ENCODE measurements at regions not wholly inside any gene's neighbourhood (a gene's known extent, or its start where the extent isn't known, plus 50 kb on each side); places are given as distances from the start of the nearest gene placed in this dataset.

DNA sequence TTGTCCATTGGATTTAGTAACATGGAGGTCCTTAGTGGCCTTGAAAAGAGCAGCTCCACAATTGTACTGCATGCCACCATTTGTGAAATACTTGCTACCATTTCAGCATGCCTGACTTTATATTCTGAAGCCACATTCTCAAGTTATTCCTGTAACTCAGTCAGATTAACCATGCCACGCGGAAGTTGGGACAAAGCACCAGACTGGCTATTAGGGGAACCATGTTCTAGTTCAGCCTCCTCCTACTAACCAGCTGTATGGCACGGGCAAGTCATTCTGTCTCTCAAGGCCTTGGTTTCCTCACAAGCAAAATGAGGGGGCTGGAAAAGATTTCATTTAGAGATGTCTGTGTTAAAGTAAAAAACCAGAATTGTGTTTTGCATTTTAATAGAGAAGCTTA, 418.0 kb downstream of the PLK2 start:
- no peaks in the 10 kb centered on the region for H3K4me1 ChIP-seq (ENCODE audit: control insufficient read depth in 5 of 5, insufficient read depth in 5 of 5, low read length in 5 of 5)
- H3K9ac ChIP-seq (ENCODE audit: low read length in 5 of 5) = no peak overlapping the region
- H3K27ac ChIP-seq (ENCODE audit: low read depth, low read length) = no peak overlapping the region
- no peak overlapping the region for H3K4me3 ChIP-seq (ENCODE audit: low read depth in 1 of 5, low read length in 5 of 5)
- H3K36me3 ChIP-seq (ENCODE audit: control insufficient read depth in 5 of 5, insufficient read depth in 5 of 5, low read length in 5 of 5) = no peaks in the 10 kb centered on the region
- H3K9me3 ChIP-seq (ENCODE audit: control insufficient read depth in 5 of 5, low read length in 5 of 5) = no peaks in the 10 kb centered on the region
- H3K27me3 ChIP-seq (ENCODE audit: control insufficient read depth in 5 of 5, insufficient read depth in 4 of 5, low read length in 5 of 5) = no peaks in the 10 kb centered on the region

DNA sequence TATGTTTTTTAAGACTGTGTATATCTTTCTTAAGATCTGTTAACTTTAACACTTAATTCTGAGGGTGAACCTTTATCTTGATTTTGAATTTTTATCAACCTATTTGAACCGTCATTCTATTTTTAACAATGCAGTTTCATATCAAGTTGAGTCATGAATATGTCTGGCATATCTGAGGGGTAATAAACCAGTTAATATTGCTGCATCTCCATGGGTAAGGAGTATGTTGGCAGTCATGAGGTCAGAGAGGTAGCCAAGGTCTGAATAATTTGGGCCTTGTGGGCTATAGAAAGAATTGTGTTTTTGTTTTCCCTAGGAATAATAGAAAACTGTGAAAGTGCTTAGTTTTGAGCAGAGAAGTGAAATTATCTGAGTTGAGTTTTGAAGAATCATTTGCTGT, 419.0 kb downstream of the PLK2 start:
- Histone ChIP-seq H3K36me3 (ENCODE audit: control insufficient read depth in 5 of 5, insufficient read depth in 5 of 5, low read length in 5 of 5) (no peaks in the 10 kb centered on the region), H3K4me3 (ENCODE audit: low read depth in 1 of 5, low read length in 5 of 5) (no peak overlapping the region), H3K4me1 (ENCODE audit: control insufficient read depth in 5 of 5, insufficient read depth in 5 of 5, low read length in 5 of 5) (no peaks in the 10 kb centered on the region), H3K9me3 (ENCODE audit: control insufficient read depth in 5 of 5, low read length in 5 of 5) (no peaks in the 10 kb centered on the region), H3K27me3 (ENCODE audit: control insufficient read depth in 5 of 5, insufficient read depth in 4 of 5, low read length in 5 of 5) (no peaks in the 10 kb centered on the region), H3K27ac (ENCODE audit: low read depth, low read length) (no peak overlapping the region), H3K9ac (ENCODE audit: low read length in 5 of 5) (no peak overlapping the region)

DNA sequence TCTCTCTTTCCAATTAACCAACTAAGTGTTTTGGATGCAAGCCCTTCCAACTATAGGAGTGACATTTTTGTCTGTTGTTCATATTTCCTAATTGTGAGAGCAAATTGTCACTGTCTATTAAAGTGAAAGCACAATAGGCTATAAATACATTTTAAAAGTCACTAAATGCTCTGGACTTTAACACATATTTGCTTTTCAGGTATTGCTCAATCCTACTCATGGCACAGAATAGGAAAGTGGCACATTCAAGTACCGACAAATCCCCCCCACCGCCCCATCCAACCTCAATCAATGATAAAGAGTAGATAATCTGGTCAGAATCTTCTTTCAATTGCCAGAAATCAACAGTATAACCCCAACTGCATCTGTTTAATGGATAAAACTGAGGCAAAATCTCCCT, 419.8 kb downstream of the PLK2 start:
- H3K9ac ChIP-seq (ENCODE audit: low read length in 5 of 5) = no peak overlapping the region
- H3K36me3 ChIP-seq (ENCODE audit: control insufficient read depth in 5 of 5, insufficient read depth in 5 of 5, low read length in 5 of 5) = no peaks in the 10 kb centered on the region
- H3K27ac ChIP-seq (ENCODE audit: low read depth, low read length) = no peak overlapping the region
- H3K4me3 ChIP-seq (ENCODE audit: low read depth in 1 of 5, low read length in 5 of 5) = no peak overlapping the region
- no peaks in the 10 kb centered on the region for H3K27me3 ChIP-seq (ENCODE audit: control insufficient read depth in 5 of 5, insufficient read depth in 4 of 5, low read length in 5 of 5)
- H3K4me1 ChIP-seq (ENCODE audit: control insufficient read depth in 5 of 5, insufficient read depth in 5 of 5, low read length in 5 of 5) = no peaks in the 10 kb centered on the region
- no peaks in the 10 kb centered on the region for H3K9me3 ChIP-seq (ENCODE audit: control insufficient read depth in 5 of 5, low read length in 5 of 5)

DNA sequence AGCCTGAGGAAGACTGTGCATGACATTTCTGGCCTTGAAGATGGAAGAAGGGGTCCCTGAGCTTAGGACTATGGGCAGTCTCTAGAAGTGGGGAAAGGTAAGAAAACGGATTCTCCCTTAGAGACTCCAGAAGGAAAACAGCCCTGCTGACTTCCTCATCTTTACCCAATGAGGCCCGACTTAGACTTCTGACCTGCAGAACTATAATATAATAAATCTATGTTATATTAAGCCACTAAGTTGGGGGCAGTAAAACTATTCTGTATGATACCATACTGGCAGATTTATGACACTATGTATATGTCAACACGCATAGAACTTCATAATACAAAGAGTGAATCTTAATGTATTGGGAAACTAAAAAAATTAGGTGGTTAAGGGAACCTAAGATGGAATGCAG, 422.0 kb downstream of the PLK2 start:
- H3K27ac ChIP-seq (ENCODE audit: low read depth, low read length) = no peak overlapping the region
- no peaks in the 10 kb centered on the region for H3K4me1 ChIP-seq (ENCODE audit: control insufficient read depth in 5 of 5, insufficient read depth in 5 of 5, low read length in 5 of 5)
- H3K9me3 ChIP-seq (ENCODE audit: control insufficient read depth in 5 of 5, low read length in 5 of 5) = no peaks in the 10 kb centered on the region
- H3K4me3 ChIP-seq (ENCODE audit: low read depth in 1 of 5, low read length in 5 of 5) = no peak overlapping the region
- no peaks in the 10 kb centered on the region for H3K27me3 ChIP-seq (ENCODE audit: control insufficient read depth in 5 of 5, insufficient read depth in 4 of 5, low read length in 5 of 5)
- no peak overlapping the region for H3K9ac ChIP-seq (ENCODE audit: low read length in 5 of 5)
- H3K36me3 ChIP-seq (ENCODE audit: control insufficient read depth in 5 of 5, insufficient read depth in 5 of 5, low read length in 5 of 5) = no peaks in the 10 kb centered on the region

DNA sequence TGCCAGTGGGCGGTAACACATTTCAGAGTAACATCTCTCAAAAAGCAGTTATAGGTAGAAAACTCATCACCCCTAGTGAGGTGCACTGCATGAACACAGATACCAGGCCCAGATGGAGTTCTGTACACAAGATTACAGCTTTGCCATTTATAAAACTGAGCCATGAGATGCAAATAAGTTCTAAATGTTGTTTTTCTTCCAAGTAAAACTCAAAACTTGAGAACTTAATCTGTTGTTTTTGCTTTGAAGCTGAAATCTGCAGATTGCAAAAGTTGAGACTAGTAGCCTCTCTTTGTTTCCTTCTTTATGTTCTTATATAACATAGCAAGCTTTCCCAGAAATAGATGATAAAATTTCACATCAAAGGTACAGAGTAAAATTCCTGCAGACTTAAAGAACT, 434.1 kb downstream of the PLK2 start:
- no peaks in the 10 kb centered on the region for H3K27me3 ChIP-seq (ENCODE audit: control insufficient read depth in 5 of 5, insufficient read depth in 4 of 5, low read length in 5 of 5)
- H3K27ac ChIP-seq (ENCODE audit: low read depth, low read length) = no peak overlapping the region
- H3K4me3 ChIP-seq (ENCODE audit: low read depth in 1 of 5, low read length in 5 of 5) = no peak overlapping the region
- no peaks in the 10 kb centered on the region for H3K9me3 ChIP-seq (ENCODE audit: control insufficient read depth in 5 of 5, low read length in 5 of 5)
- H3K4me1 ChIP-seq (ENCODE audit: control insufficient read depth in 5 of 5, insufficient read depth in 5 of 5, low read length in 5 of 5) = peaks cover 0 to 3% (median 0%) of the 10 kb centered on the region in 5 donors
- H3K36me3 ChIP-seq (ENCODE audit: control insufficient read depth in 5 of 5, insufficient read depth in 5 of 5, low read length in 5 of 5) = no peaks in the 10 kb centered on the region
- no peak overlapping the region for H3K9ac ChIP-seq (ENCODE audit: low read length in 5 of 5)

DNA sequence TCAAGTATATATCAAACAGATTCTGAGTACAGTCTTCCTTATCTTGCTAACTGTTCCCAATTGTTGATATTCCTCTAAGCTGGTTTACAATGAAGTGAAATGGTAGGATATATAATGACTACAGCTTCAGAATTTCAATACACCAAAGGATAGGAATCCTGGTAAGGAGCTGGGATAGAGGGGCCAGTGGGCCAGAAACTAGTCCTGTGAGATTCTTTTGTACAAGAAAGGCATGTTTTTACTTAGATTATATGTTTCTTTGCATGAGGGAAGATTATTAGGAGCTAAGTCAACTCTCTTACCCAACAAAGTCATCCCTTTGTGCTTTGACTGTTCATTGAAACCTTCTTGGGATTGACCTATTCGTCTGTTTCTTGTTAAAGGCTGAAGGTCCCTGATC, 435.7 kb downstream of the PLK2 start:
- Histone ChIP-seq H3K4me3 (ENCODE audit: low read depth in 1 of 5, low read length in 5 of 5) (no peak overlapping the region), H3K9me3 (ENCODE audit: control insufficient read depth in 5 of 5, low read length in 5 of 5) (no peaks in the 10 kb centered on the region), H3K36me3 (ENCODE audit: control insufficient read depth in 5 of 5, insufficient read depth in 5 of 5, low read length in 5 of 5) (no peaks in the 10 kb centered on the region), H3K27ac (ENCODE audit: low read depth, low read length) (no peak overlapping the region), H3K27me3 (ENCODE audit: control insufficient read depth in 5 of 5, insufficient read depth in 4 of 5, low read length in 5 of 5) (no peaks in the 10 kb centered on the region), H3K4me1 (ENCODE audit: control insufficient read depth in 5 of 5, insufficient read depth in 5 of 5, low read length in 5 of 5) (peaks cover 0 to 12% (median 5%) of the 10 kb centered on the region in 5 donors), H3K9ac (ENCODE audit: low read length in 5 of 5) (no peak overlapping the region)

DNA sequence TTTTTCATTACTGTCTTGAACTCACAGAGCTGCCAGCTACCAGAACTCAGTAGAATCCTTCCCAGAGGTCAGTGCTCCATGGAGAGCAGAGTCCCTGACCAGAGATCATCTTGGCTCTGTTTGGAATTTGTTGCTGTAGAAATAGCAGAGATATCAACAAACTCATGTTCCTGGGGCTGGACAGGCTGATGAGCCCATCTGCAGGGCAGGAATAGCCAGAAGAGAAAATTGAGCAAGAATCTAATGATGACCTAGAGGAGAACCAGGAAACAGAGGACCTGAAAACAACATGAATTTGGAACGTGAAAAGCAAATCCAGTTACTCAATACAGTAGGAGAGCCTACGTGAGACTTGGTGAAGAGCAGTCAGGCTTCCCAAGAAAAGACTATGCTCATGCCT, 437.8 kb downstream of the PLK2 start:
- no peak overlapping the region for H3K27ac ChIP-seq (ENCODE audit: low read depth, low read length)
- no peak overlapping the region for H3K9ac ChIP-seq (ENCODE audit: low read length in 5 of 5)
- no peaks in the 10 kb centered on the region for H3K9me3 ChIP-seq (ENCODE audit: control insufficient read depth in 5 of 5, low read length in 5 of 5)
- no peaks in the 10 kb centered on the region for H3K36me3 ChIP-seq (ENCODE audit: control insufficient read depth in 5 of 5, insufficient read depth in 5 of 5, low read length in 5 of 5)
- no peak overlapping the region for H3K4me3 ChIP-seq (ENCODE audit: low read depth in 1 of 5, low read length in 5 of 5)
- no peaks in the 10 kb centered on the region for H3K27me3 ChIP-seq (ENCODE audit: control insufficient read depth in 5 of 5, insufficient read depth in 4 of 5, low read length in 5 of 5)
- peaks cover 0 to 12% (median 5%) of the 10 kb centered on the region in 5 donors for H3K4me1 ChIP-seq (ENCODE audit: control insufficient read depth in 5 of 5, insufficient read depth in 5 of 5, low read length in 5 of 5)

DNA sequence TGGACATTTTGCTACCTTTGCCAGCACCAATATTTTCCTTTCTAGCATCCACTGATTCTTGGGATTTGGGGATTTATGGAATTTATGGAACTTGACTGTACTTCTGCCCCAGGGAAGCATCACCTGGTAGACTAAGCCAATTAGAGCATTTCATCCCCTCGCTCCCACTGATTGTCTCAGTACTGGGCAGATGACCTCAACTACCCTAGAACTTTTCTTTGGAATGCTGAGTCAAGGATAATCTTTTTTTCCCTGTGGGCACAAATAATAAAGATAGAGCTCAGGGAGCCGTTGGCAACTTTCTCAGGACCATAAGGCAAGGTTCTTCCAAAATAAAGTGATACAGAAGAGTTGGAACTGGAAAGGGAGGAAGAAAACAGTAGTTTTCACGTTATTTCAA, 438.4 kb downstream of the PLK2 start:
- no peak overlapping the region for H3K27ac ChIP-seq (ENCODE audit: low read depth, low read length)

DNA sequence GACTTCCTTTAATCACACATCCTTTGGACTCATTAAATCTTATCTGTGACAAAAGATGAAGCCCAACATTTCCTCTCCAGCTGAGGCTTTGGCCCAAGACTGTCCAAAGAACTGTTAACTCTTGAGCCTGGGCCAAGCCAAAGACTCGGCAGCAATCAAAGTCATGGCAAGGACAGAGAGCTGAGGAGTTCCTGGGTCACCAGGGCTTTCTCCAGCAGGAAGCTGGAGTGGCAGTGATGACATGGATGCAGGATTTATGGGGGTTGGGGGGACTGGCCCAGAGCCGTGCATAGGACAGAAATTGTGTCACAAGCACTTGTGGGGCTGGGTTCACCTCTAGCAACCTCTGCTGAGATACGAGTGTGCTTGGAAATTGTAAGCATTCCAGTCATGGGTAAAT, 440.3 kb downstream of the PLK2 start:
- H3K27ac ChIP-seq (ENCODE audit: low read depth, low read length) = no peak overlapping the region

More for the DNA sequence above, 438.4 kb downstream of the PLK2 start:
- Histone ChIP-seq H3K4me1 (ENCODE audit: control insufficient read depth in 5 of 5, insufficient read depth in 5 of 5, low read length in 5 of 5) (peaks cover 0 to 12% (median 5%) of the 10 kb centered on the region in 5 donors), H3K9ac (ENCODE audit: low read length in 5 of 5) (no peak overlapping the region), H3K9me3 (ENCODE audit: control insufficient read depth in 5 of 5, low read length in 5 of 5) (no peaks in the 10 kb centered on the region), H3K36me3 (ENCODE audit: control insufficient read depth in 5 of 5, insufficient read depth in 5 of 5, low read length in 5 of 5) (no peaks in the 10 kb centered on the region), H3K4me3 (ENCODE audit: low read depth in 1 of 5, low read length in 5 of 5) (no peak overlapping the region), H3K27me3 (ENCODE audit: control insufficient read depth in 5 of 5, insufficient read depth in 4 of 5, low read length in 5 of 5) (no peaks in the 10 kb centered on the region)

DNA sequence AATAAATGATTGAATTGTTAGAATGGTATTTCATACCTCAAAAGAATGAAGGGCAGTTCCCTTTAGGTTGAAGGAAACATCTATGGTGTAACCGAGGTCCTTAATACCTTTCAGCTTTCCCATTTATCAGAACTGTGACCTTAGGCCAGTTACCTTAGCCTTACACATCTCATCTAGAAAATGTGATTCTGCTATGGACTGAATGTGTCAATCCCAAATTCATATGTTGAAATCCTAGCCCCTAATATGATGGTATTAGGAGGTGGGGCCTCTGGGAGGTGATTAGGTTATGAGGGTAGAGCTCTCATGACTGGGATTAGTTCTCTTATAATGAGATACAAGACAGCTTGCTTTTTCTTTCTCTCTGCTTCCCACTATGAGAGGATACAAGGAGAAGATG, 441.9 kb downstream of the PLK2 start:
- Histone ChIP-seq H3K9ac (ENCODE audit: low read length in 5 of 5) (no peak overlapping the region), H3K4me1 (ENCODE audit: control insufficient read depth in 5 of 5, insufficient read depth in 5 of 5, low read length in 5 of 5) (peaks cover 0 to 12% (median 5%) of the 10 kb centered on the region in 5 donors), H3K4me3 (ENCODE audit: low read depth in 1 of 5, low read length in 5 of 5) (no peak overlapping the region), H3K27me3 (ENCODE audit: control insufficient read depth in 5 of 5, insufficient read depth in 4 of 5, low read length in 5 of 5) (no peaks in the 10 kb centered on the region), H3K9me3 (ENCODE audit: control insufficient read depth in 5 of 5, low read length in 5 of 5) (no peaks in the 10 kb centered on the region), H3K36me3 (ENCODE audit: control insufficient read depth in 5 of 5, insufficient read depth in 5 of 5, low read length in 5 of 5) (no peaks in the 10 kb centered on the region), H3K27ac (ENCODE audit: low read depth, low read length) (no peak overlapping the region)

More for the DNA sequence above, 440.3 kb downstream of the PLK2 start:
- Histone ChIP-seq H3K9me3 (ENCODE audit: control insufficient read depth in 5 of 5, low read length in 5 of 5) (no peaks in the 10 kb centered on the region), H3K4me1 (ENCODE audit: control insufficient read depth in 5 of 5, insufficient read depth in 5 of 5, low read length in 5 of 5) (peaks cover 0 to 12% (median 5%) of the 10 kb centered on the region in 5 donors), H3K27me3 (ENCODE audit: control insufficient read depth in 5 of 5, insufficient read depth in 4 of 5, low read length in 5 of 5) (no peaks in the 10 kb centered on the region), H3K9ac (ENCODE audit: low read length in 5 of 5) (no peak overlapping the region), H3K36me3 (ENCODE audit: control insufficient read depth in 5 of 5, insufficient read depth in 5 of 5, low read length in 5 of 5) (no peaks in the 10 kb centered on the region), H3K4me3 (ENCODE audit: low read depth in 1 of 5, low read length in 5 of 5) (no peak overlapping the region)

DNA sequence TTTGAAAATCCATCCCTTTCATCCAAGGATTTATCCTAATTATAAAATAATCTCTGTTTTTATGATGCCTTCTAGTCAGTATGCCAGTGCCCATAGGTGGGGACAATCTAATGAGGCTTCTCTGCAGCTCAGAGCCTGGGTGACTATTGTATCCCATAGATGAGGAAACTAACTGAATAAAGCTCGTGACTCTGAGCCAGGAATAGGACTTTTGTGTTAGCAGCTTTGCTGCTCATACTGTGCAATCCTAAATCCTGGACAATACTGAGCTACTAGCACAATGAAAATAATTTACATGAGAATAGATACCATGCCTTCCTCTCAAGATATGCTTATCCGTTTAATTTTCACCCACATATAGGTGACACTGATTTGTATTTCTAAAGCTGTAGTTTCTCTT, 443.0 kb downstream of the PLK2 start:
- H3K4me3 ChIP-seq (ENCODE audit: low read depth in 1 of 5, low read length in 5 of 5) = no peak overlapping the region
- no peaks in the 10 kb centered on the region for H3K36me3 ChIP-seq (ENCODE audit: control insufficient read depth in 5 of 5, insufficient read depth in 5 of 5, low read length in 5 of 5)
- no peak overlapping the region for H3K9ac ChIP-seq (ENCODE audit: low read length in 5 of 5)
- peaks cover 0 to 12% (median 5%) of the 10 kb centered on the region in 5 donors for H3K4me1 ChIP-seq (ENCODE audit: control insufficient read depth in 5 of 5, insufficient read depth in 5 of 5, low read length in 5 of 5)
- H3K27me3 ChIP-seq (ENCODE audit: control insufficient read depth in 5 of 5, insufficient read depth in 4 of 5, low read length in 5 of 5) = no peaks in the 10 kb centered on the region
- no peak overlapping the region for H3K27ac ChIP-seq (ENCODE audit: low read depth, low read length)
- H3K9me3 ChIP-seq (ENCODE audit: control insufficient read depth in 5 of 5, low read length in 5 of 5) = no peaks in the 10 kb centered on the region
